OCI-LY1 (cell line): ENCODE measurements at regions not wholly inside any gene's neighbourhood (a gene's known extent, or its start where the extent isn't known, plus 50 kb on each side); places are given as distances from the start of the nearest gene placed in this dataset.

Experiments
- H2AFZ ChIP-seq: fragments of 200-600 bp; sonication (generic), shearing (Covaris generic); 2 replicates; pipeline ENCODE4 v1.6.0; 2014; ENCODE audit warnings: antibody characterized with exemption, mild to moderate bottlenecking, low read length
- H3F3A ChIP-seq: fragments of 200-600 bp; sonication (generic), shearing (Covaris generic); 2 replicates; pipeline ENCODE4 v1.6.0; 2014; ENCODE audit warnings: mild to moderate bottlenecking, antibody characterized with exemption, low read length, moderate library complexity; ENCODE audit not compliant: insufficient read depth
- H3K27ac ChIP-seq: fragments of 200-600 bp; sonication (generic); 2 replicates; pipeline ENCODE4 v1.5.1; 2014; ENCODE audit warnings: low read length, mixed run types, mild to moderate bottlenecking, low read depth; ENCODE audit not compliant: poor library complexity, severe bottlenecking
- H3K27me3 ChIP-seq: fragments of 200-600 bp; sonication (generic); 2 replicates; pipeline ENCODE4 v1.6.0; 2014; ENCODE audit warnings: antibody characterized with exemption, mild to moderate bottlenecking, low read length, moderate library complexity; ENCODE audit not compliant: insufficient read depth
- H3K36me3 ChIP-seq: fragments of 200-600 bp; sonication (generic); 2 replicates; pipeline ENCODE4 v1.6.1; 2014; ENCODE audit warnings: mild to moderate bottlenecking, antibody characterized with exemption, low read length, moderate library complexity, mixed read lengths; ENCODE audit not compliant: insufficient read depth
- H3K4me1 ChIP-seq: fragments of 200-600 bp; sonication (generic); 2 replicates; pipeline ENCODE4 v1.5.1; 2014; ENCODE audit warnings: mild to moderate bottlenecking, low read length, moderate library complexity; ENCODE audit not compliant: insufficient read depth, severe bottlenecking
- H3K4me2 ChIP-seq: fragments of 200-600 bp; sonication (generic), shearing (Covaris generic); 2 replicates; pipeline ENCODE4 v1.6.1; 2014; ENCODE audit warnings: low read length
- H3K4me3 ChIP-seq: fragments of 200-600 bp; sonication (generic); 2 replicates; pipeline ENCODE4 v1.5.1; 2014; ENCODE audit warnings: low read length, low read depth, mild to moderate bottlenecking, mixed read lengths; ENCODE audit not compliant: poor library complexity, severe bottlenecking
- H3K79me2 ChIP-seq: fragments of 200-600 bp; shearing (Covaris generic); 2 replicates; pipeline ENCODE4 v1.6.1; 2016; ENCODE audit warnings: mixed run types, low read length, mixed read lengths; ENCODE audit not compliant: insufficient read depth
- H3K9ac ChIP-seq: fragments of 200-600 bp; sonication (generic), shearing (Covaris generic); 2 replicates; pipeline ENCODE4 v1.6.1; 2014; ENCODE audit warnings: mild to moderate bottlenecking, low read length, mixed read lengths
- H3K9me2 ChIP-seq: fragments of 200-600 bp; sonication (generic), shearing (Covaris generic); 2 replicates; pipeline ENCODE4 v1.6.1; 2014; ENCODE audit warnings: low read depth, mild to moderate bottlenecking, low read length, mixed read lengths
- H3K9me3 ChIP-seq: fragments of 200-600 bp; shearing (Covaris generic); 2 replicates; pipeline ENCODE4 v1.6.1; 2014; ENCODE audit warnings: low read length, mixed read lengths
- H4K20me1 ChIP-seq: fragments of 200-600 bp; sonication (generic), shearing (Covaris generic); 2 replicates; pipeline ENCODE4 v1.6.0; 2016; ENCODE audit warnings: mild to moderate bottlenecking, low read length; ENCODE audit not compliant: insufficient read depth
- EZH2 ChIP-seq: fragments of 200-600 bp; sonication (generic), shearing (Covaris generic); IDR thresholded peaks from 2 replicates; pipeline ENCODE4 v1.8.0; 2017; ENCODE audit warnings: borderline replicate concordance, mixed run types, mild to moderate bottlenecking, antibody characterized with exemption, low read length, moderate library complexity, mixed read lengths
- TF ChIP-seq, protein P1 (sequence below): fragments of 200-600 bp; sonication (generic), shearing (Covaris generic); IDR thresholded peaks from 2 replicates; pipeline ENCODE4 v1.5.1; 2017; ENCODE audit warnings: mild to moderate bottlenecking, antibody characterized with exemption, low read length, moderate library complexity, mixed read lengths

DNA sequence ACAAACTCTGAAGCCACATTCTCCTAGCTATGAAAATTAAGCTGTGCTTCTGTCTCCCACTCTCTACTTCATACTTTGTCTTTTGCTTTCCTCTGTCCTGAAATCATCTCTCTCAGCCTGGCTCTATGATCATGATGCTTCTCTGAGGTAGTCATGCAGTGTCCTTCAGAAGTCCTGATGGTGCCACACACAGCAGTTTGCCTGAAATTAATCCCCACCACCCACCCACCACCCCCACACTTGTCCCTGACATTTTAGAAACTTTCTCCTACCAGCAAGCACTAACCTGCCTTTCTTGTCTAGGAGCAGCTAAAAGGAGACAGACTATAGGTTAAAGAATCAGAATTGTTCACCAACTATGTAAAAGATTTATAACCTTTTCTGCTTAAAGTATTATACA, 282.2 kb upstream of the FAM174A start:
- no peak overlapping the region for H2AFZ ChIP-seq
- H3K9me3 ChIP-seq, result no peaks in the 10 kb centered on the region
- no peak overlapping the region for H3K4me3 ChIP-seq
- H4K20me1 ChIP-seq, result no peaks in the 10 kb centered on the region
- H3K27ac ChIP-seq, result no peak overlapping the region
- no peaks in the 10 kb centered on the region for H3K9me2 ChIP-seq
- H3K36me3 ChIP-seq, result no peaks in the 10 kb centered on the region
- no peaks in the 10 kb centered on the region for H3K4me1 ChIP-seq
- TF ChIP-seq, protein P1, sequence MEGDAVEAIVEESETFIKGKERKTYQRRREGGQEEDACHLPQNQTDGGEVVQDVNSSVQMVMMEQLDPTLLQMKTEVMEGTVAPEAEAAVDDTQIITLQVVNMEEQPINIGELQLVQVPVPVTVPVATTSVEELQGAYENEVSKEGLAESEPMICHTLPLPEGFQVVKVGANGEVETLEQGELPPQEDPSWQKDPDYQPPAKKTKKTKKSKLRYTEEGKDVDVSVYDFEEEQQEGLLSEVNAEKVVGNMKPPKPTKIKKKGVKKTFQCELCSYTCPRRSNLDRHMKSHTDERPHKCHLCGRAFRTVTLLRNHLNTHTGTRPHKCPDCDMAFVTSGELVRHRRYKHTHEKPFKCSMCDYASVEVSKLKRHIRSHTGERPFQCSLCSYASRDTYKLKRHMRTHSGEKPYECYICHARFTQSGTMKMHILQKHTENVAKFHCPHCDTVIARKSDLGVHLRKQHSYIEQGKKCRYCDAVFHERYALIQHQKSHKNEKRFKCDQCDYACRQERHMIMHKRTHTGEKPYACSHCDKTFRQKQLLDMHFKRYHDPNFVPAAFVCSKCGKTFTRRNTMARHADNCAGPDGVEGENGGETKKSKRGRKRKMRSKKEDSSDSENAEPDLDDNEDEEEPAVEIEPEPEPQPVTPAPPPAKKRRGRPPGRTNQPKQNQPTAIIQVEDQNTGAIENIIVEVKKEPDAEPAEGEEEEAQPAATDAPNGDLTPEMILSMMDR, result no peak
- TF ChIP-seq EZH2, result no peak
- no peaks in the 10 kb centered on the region for H3K79me2 ChIP-seq
- H3K27me3 ChIP-seq, result no peaks in the 10 kb centered on the region
- H3F3A ChIP-seq, result no peaks in the 10 kb centered on the region
- no peak overlapping the region for H3K4me2 ChIP-seq
- no peak overlapping the region for H3K9ac ChIP-seq

DNA sequence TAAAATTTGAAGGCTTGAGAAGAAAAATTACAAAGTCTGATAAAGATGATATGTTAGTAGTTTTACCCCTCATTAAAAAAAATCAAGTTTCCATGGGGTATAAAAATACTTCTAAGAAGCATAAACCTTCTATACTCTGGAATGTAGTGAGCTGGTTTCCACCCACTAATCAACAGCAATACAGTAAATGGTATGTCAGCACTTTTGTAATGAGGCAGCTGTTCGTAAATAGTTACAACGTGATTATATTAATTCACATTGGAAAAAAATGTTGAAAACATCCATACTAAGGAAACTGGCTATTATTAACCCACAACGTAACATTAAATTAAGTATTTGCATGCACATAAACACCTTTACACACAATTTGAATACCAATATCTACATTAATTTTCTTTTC, 283.1 kb upstream of the FAM174A start:
- no peak overlapping the region for H3K9ac ChIP-seq
- TF ChIP-seq, protein P1, result no peak
- TF ChIP-seq EZH2, result no peak
- H3K4me2 ChIP-seq, result no peak overlapping the region
- no peak overlapping the region for H3K27ac ChIP-seq
- no peaks in the 10 kb centered on the region for H3K27me3 ChIP-seq
- no peaks in the 10 kb centered on the region for H3K9me2 ChIP-seq
- H3K4me1 ChIP-seq, result no peaks in the 10 kb centered on the region
- no peaks in the 10 kb centered on the region for H3K36me3 ChIP-seq
- no peaks in the 10 kb centered on the region for H3K9me3 ChIP-seq
- H2AFZ ChIP-seq, result no peak overlapping the region
- H3K79me2 ChIP-seq, result no peaks in the 10 kb centered on the region
- H4K20me1 ChIP-seq, result no peaks in the 10 kb centered on the region
- H3K4me3 ChIP-seq, result no peak overlapping the region
- no peaks in the 10 kb centered on the region for H3F3A ChIP-seq

DNA sequence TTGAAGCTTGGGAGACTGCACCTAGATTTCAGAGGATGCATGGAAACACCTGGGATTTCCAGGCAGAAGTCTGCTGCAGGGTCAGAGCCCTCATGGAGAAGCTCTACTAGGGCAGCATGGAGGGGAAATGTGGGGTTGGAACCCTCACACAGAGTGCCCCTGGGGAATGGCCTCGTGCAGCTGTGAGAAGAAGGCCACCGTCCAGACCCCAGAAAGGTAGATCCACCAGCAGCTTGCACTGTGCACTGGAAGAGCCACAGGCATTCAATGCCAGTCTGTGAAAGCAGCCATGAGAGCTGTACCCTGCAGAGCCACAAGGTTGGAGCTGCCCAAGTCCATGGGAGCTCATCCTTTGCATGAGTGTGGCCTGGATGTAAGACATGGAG, 285.3 kb upstream of the FAM174A start:
- H3K4me3 ChIP-seq, result no peak overlapping the region
- H3K4me2 ChIP-seq, result no peak overlapping the region
- H4K20me1 ChIP-seq, result no peaks in the 10 kb centered on the region
- no peak overlapping the region for H3K27ac ChIP-seq
- H3K79me2 ChIP-seq, result no peaks in the 10 kb centered on the region
- TF ChIP-seq, protein P1, result no peak
- no peak for TF ChIP-seq EZH2
- no peak overlapping the region for H3K9ac ChIP-seq
- H3K36me3 ChIP-seq, result no peaks in the 10 kb centered on the region
- H3F3A ChIP-seq, result no peaks in the 10 kb centered on the region
- H3K9me2 ChIP-seq, result no peaks in the 10 kb centered on the region
- no peaks in the 10 kb centered on the region for H3K27me3 ChIP-seq
- no peaks in the 10 kb centered on the region for H3K9me3 ChIP-seq
- H2AFZ ChIP-seq, result no peak overlapping the region
- H3K4me1 ChIP-seq, result no peaks in the 10 kb centered on the region
